Panc1 (cell line): ENCODE measurements at regions not wholly inside any gene's neighbourhood (a gene's known extent, or its start where the extent isn't known, plus 50 kb on each side); places are given as distances from the start of the nearest gene placed in this dataset.

Experiments used
- POLR2AphosphoS5 ChIP-seq: IDR thresholded peaks from 2 replicates; pipeline ENCODE4 v1.6.1; 2012; ENCODE audit warnings: mild to moderate bottlenecking, low read depth, low read length, moderate library complexity
- SIN3A ChIP-seq: IDR thresholded peaks from 2 replicates; pipeline ENCODE4 v1.6.1; 2012; ENCODE audit warnings: low read depth, mild to moderate bottlenecking, low read length, moderate library complexity, borderline replicate concordance; ENCODE audit not compliant: insufficient read depth
- TCF7L2 ChIP-seq: IDR thresholded peaks from 2 replicates; pipeline ENCODE4 v1.6.1; 2011; ENCODE audit warnings: mild to moderate bottlenecking, low read depth, low read length, inconsistent platforms
- TF ChIP-seq, protein P1 (sequence below): fragments of 450-650 bp; IDR thresholded peaks from 2 replicates; pipeline ENCODE4 v1.5.1; 2017; ENCODE audit warnings: mild to moderate bottlenecking
- TF ChIP-seq, protein P2 (sequence below), 2 experiments: IDR thresholded peaks; 2 replicates each; pipeline ENCODE4 v1.6.1; 2011 to 2012; ENCODE audit warnings: low read depth in 2 of 2, control low read depth in 1 of 2, low read length in 1 of 2, mild to moderate bottlenecking in 1 of 2, moderate library complexity in 1 of 2; ENCODE audit not compliant: insufficient read depth in 1 of 2

DNA sequence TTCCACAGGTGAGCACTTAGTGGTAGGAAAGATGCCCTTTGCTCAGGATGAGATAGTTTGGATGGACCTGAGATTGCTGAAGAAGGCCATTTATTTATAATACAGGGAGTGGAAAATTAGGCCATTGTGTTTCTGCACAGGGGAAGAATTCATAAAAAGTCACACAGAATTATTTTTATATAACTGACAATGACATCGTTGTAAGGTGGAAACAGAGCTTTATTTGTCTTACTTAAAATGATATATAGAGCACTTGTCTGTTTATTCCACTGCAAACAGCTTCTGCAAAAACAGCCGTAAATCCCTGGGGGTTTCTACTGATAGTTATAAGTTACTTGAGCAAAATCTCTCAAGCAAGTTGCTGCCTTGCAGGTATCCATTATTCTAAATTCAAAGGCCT is 158.1 kb upstream of the ZNF521 start:
- TF ChIP-seq, protein P1, sequence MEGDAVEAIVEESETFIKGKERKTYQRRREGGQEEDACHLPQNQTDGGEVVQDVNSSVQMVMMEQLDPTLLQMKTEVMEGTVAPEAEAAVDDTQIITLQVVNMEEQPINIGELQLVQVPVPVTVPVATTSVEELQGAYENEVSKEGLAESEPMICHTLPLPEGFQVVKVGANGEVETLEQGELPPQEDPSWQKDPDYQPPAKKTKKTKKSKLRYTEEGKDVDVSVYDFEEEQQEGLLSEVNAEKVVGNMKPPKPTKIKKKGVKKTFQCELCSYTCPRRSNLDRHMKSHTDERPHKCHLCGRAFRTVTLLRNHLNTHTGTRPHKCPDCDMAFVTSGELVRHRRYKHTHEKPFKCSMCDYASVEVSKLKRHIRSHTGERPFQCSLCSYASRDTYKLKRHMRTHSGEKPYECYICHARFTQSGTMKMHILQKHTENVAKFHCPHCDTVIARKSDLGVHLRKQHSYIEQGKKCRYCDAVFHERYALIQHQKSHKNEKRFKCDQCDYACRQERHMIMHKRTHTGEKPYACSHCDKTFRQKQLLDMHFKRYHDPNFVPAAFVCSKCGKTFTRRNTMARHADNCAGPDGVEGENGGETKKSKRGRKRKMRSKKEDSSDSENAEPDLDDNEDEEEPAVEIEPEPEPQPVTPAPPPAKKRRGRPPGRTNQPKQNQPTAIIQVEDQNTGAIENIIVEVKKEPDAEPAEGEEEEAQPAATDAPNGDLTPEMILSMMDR = no peak
- TF ChIP-seq TCF7L2 (no peak), POLR2AphosphoS5 (no peak), SIN3A (no peak)
- TF ChIP-seq, protein P2, sequence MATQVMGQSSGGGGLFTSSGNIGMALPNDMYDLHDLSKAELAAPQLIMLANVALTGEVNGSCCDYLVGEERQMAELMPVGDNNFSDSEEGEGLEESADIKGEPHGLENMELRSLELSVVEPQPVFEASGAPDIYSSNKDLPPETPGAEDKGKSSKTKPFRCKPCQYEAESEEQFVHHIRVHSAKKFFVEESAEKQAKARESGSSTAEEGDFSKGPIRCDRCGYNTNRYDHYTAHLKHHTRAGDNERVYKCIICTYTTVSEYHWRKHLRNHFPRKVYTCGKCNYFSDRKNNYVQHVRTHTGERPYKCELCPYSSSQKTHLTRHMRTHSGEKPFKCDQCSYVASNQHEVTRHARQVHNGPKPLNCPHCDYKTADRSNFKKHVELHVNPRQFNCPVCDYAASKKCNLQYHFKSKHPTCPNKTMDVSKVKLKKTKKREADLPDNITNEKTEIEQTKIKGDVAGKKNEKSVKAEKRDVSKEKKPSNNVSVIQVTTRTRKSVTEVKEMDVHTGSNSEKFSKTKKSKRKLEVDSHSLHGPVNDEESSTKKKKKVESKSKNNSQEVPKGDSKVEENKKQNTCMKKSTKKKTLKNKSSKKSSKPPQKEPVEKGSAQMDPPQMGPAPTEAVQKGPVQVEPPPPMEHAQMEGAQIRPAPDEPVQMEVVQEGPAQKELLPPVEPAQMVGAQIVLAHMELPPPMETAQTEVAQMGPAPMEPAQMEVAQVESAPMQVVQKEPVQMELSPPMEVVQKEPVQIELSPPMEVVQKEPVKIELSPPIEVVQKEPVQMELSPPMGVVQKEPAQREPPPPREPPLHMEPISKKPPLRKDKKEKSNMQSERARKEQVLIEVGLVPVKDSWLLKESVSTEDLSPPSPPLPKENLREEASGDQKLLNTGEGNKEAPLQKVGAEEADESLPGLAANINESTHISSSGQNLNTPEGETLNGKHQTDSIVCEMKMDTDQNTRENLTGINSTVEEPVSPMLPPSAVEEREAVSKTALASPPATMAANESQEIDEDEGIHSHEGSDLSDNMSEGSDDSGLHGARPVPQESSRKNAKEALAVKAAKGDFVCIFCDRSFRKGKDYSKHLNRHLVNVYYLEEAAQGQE (IDR thresholded peaks at IDR 0.05; ENCODE audit: insufficient read depth in 1 of 2, low read depth in 2 of 2, low read length in 1 of 2) = no peak
